ENCODE measurements at regions not wholly inside any gene's neighbourhood (a gene's known extent, or its start where the extent isn't known, plus 50 kb on each side); places are given as distances from the start of the nearest gene placed in this dataset.

GRCh38 chr3:6229778-6230410 lies 631.0 kb upstream of the GRM7 start:
- no peak for TF ChIP-seq EZH2 (optimal IDR thresholded peaks at IDR 0.05; ENCODE audit: low read depth, low read length)
- TF ChIP-seq CTCF (IDR thresholded peaks at IDR 0.05; ENCODE audit: low read length): no peak
- TF ChIP-seq EZH2phosphoT487 (IDR thresholded peaks at IDR 0.05; ENCODE audit: low read length): no peak
- Histone ChIP-seq H3K27ac (ENCODE audit: low read length) (no peak overlapping the region), H3K9me2 (replicated peaks; ENCODE audit: insufficient read depth, low read length) (no peaks in the 10 kb centered on the region), H3K4me3 (ENCODE audit: low read length) (no peak overlapping the region), H4K20me1 (ENCODE audit: insufficient read depth, low read length) (no peaks in the 10 kb centered on the region), H2AFZ (ENCODE audit: low read length) (no peak overlapping the region), H3K9me3 (replicated peaks; ENCODE audit: insufficient read depth, low read length) (no peaks in the 10 kb centered on the region), H3K36me3 (replicated peaks; ENCODE audit: insufficient read depth, low read length) (no peaks in the 10 kb centered on the region), H3K27me3 (replicated peaks; ENCODE audit: insufficient read depth, low read length) (no peaks in the 10 kb centered on the region), H3K4me1 (ENCODE audit: low read length) (no peaks in the 10 kb centered on the region), H3K4me2 (ENCODE audit: low read depth, low read length) (no peak overlapping the region), H3F3A (ENCODE audit: insufficient read depth, low read length) (no peaks in the 10 kb centered on the region), H3K79me2 (ENCODE audit: low read length) (no peaks in the 10 kb centered on the region), H3K9ac (ENCODE audit: low read length) (no peak overlapping the region)
- DNase-seq: no peak

- Histone ChIP-seq H3K4me3 (ENCODE audit: low read length) (no peak overlapping the region), H4K20me1 (ENCODE audit: insufficient read depth, low read length) (no peaks in the 10 kb centered on the region), H2AFZ (ENCODE audit: low read length) (no peak overlapping the region), H3K27me3 (replicated peaks; ENCODE audit: insufficient read depth, low read length) (no peaks in the 10 kb centered on the region), H3K9ac (ENCODE audit: low read length) (no peak overlapping the region), H3K36me3 (replicated peaks; ENCODE audit: insufficient read depth, low read length) (no peaks in the 10 kb centered on the region), H3F3A (ENCODE audit: insufficient read depth, low read length) (no peaks in the 10 kb centered on the region), H3K79me2 (ENCODE audit: low read length) (no peaks in the 10 kb centered on the region), H3K9me3 (replicated peaks; ENCODE audit: insufficient read depth, low read length) (no peaks in the 10 kb centered on the region), H3K4me1 (ENCODE audit: low read length) (no peaks in the 10 kb centered on the region), H3K9me2 (replicated peaks; ENCODE audit: insufficient read depth, low read length) (no peaks in the 10 kb centered on the region), H3K27ac (ENCODE audit: low read length) (no peak overlapping the region), H3K4me2 (ENCODE audit: low read depth, low read length) (no peak overlapping the region)
- DNase-seq: no peak
- TF ChIP-seq CTCF (IDR thresholded peaks at IDR 0.05; ENCODE audit: low read length): no peak
- no peak for TF ChIP-seq EZH2phosphoT487 (IDR thresholded peaks at IDR 0.05; ENCODE audit: low read length)
- no peak for TF ChIP-seq EZH2 (optimal IDR thresholded peaks at IDR 0.05; ENCODE audit: low read depth, low read length)
Observed at GRCh38 chr3:6242104-6242503, 618.8 kb upstream of the GRM7 start.

- Histone ChIP-seq H3K9ac (ENCODE audit: low read length) (no peak overlapping the region), H3K79me2 (ENCODE audit: low read length) (no peaks in the 10 kb centered on the region), H3K4me1 (ENCODE audit: low read length) (no peaks in the 10 kb centered on the region), H3K4me3 (ENCODE audit: low read length) (no peak overlapping the region), H2AFZ (ENCODE audit: low read length) (no peak overlapping the region), H3F3A (ENCODE audit: insufficient read depth, low read length) (no peaks in the 10 kb centered on the region), H3K36me3 (replicated peaks; ENCODE audit: insufficient read depth, low read length) (no peaks in the 10 kb centered on the region), H3K9me3 (replicated peaks; ENCODE audit: insufficient read depth, low read length) (no peaks in the 10 kb centered on the region), H3K9me2 (replicated peaks; ENCODE audit: insufficient read depth, low read length) (no peaks in the 10 kb centered on the region), H3K4me2 (ENCODE audit: low read depth, low read length) (no peak overlapping the region), H4K20me1 (ENCODE audit: insufficient read depth, low read length) (no peaks in the 10 kb centered on the region), H3K27ac (ENCODE audit: low read length) (no peak overlapping the region), H3K27me3 (replicated peaks; ENCODE audit: insufficient read depth, low read length) (no peaks in the 10 kb centered on the region)
- DNase-seq: no peak
- no peak for TF ChIP-seq CTCF (IDR thresholded peaks at IDR 0.05; ENCODE audit: low read length)
- TF ChIP-seq EZH2 (optimal IDR thresholded peaks at IDR 0.05; ENCODE audit: low read depth, low read length): no peak
- TF ChIP-seq EZH2phosphoT487 (IDR thresholded peaks at IDR 0.05; ENCODE audit: low read length): no peak
Observed at GRCh38 chr3:6248528-6248927, 612.4 kb upstream of the GRM7 start.
